GM12873 (cell line): ENCODE measurements at regions not wholly inside any gene's neighbourhood (a gene's known extent, or its start where the extent isn't known, plus 50 kb on each side); places are given as distances from the start of the nearest gene placed in this dataset.

Experiments used
- CTCF ChIP-seq: IDR thresholded peaks from 2 replicates; pipeline ENCODE4 v1.5.1; 2012; ENCODE audit warnings: low read depth, mild to moderate bottlenecking, moderate library complexity, low read length, control low read depth; ENCODE audit not compliant: insufficient read depth; ENCODE audit errors: missing control alignments

- no peak for TF ChIP-seq CTCF
Observed at GRCh38 chr6:105587349-105588122, 184.7 kb upstream of the PREP start.

- TF ChIP-seq CTCF = no peak
Observed at GRCh38 chr6:105578179-105578707, 175.4 kb upstream of the PREP start.

GRCh38 chr6:105573556-105573955, 170.7 kb upstream of the PREP start:
- TF ChIP-seq CTCF = no peak

- TF ChIP-seq CTCF = no peak
Observed at GRCh38 chr6:105573138-105573537, 170.3 kb upstream of the PREP start.

GRCh38 chr6:105570416-105570815, 167.5 kb upstream of the PREP start:
- TF ChIP-seq CTCF = no peak

GRCh38 chr6:105569706-105570105, 166.8 kb upstream of the PREP start:
- TF ChIP-seq CTCF = no peak

- TF ChIP-seq CTCF = no peak
Observed at GRCh38 chr6:105568751-105569150, 165.9 kb upstream of the PREP start.
